ENCODE measurements at regions not wholly inside any gene's neighbourhood (a gene's known extent, or its start where the extent isn't known, plus 50 kb on each side); places are given as distances from the start of the nearest gene placed in this dataset.

DNA sequence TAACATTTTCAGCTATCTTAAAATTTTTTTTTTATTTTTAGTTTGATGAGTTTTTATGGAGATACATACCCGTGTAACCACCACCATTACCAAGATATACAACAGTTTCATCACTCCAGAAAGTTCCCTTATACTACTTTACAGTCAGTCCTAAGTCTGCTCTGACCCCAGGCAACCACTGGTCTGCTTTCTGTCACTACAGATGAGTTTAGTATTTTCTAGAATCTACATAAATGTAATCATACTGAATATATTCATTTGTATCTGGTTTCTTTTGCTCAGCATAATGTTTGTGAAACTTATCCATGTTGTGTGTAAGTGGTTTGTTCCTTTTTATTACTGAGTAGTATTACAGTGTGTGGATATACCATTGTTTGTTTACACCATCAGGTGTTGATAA is 127.8 kb downstream of the GAS1 start:
- no peak overlapping the region for H2AFZ ChIP-seq (ENCODE audit: low read length)
- H3K4me3 ChIP-seq (ENCODE audit: low read length, poor library complexity, severe bottlenecking), result no peak overlapping the region
- no peaks in the 10 kb centered on the region for H3K27me3 ChIP-seq (ENCODE audit: insufficient read depth, low read length, poor library complexity, severe bottlenecking)
- H4K20me1 ChIP-seq (ENCODE audit: insufficient read depth, low read length, poor library complexity, severe bottlenecking), result no peaks in the 10 kb centered on the region
- no peaks in the 10 kb centered on the region for H3K9me2 ChIP-seq (replicated peaks; ENCODE audit: low read depth, low read length)
- TF ChIP-seq, protein P1, sequence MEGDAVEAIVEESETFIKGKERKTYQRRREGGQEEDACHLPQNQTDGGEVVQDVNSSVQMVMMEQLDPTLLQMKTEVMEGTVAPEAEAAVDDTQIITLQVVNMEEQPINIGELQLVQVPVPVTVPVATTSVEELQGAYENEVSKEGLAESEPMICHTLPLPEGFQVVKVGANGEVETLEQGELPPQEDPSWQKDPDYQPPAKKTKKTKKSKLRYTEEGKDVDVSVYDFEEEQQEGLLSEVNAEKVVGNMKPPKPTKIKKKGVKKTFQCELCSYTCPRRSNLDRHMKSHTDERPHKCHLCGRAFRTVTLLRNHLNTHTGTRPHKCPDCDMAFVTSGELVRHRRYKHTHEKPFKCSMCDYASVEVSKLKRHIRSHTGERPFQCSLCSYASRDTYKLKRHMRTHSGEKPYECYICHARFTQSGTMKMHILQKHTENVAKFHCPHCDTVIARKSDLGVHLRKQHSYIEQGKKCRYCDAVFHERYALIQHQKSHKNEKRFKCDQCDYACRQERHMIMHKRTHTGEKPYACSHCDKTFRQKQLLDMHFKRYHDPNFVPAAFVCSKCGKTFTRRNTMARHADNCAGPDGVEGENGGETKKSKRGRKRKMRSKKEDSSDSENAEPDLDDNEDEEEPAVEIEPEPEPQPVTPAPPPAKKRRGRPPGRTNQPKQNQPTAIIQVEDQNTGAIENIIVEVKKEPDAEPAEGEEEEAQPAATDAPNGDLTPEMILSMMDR (conservative IDR thresholded peaks at IDR 0.05; ENCODE audit: low read length), result no peak
- no peak for TF ChIP-seq EZH2phosphoT487 (IDR thresholded peaks at IDR 0.05; ENCODE audit: borderline replicate concordance)
- H3K36me3 ChIP-seq (ENCODE audit: insufficient read depth, low read length), result no peaks in the 10 kb centered on the region
- peaks cover 13% of the 10 kb centered on the region; the same call in 1 of the 2 replicates for H3K9me3 ChIP-seq (ENCODE audit: insufficient read depth, low read depth, low read length)
- H3F3A ChIP-seq (ENCODE audit: low read depth), result no peaks in the 10 kb centered on the region
- H3K79me2 ChIP-seq (ENCODE audit: insufficient read depth, low read length), result no peaks in the 10 kb centered on the region
- H3K9ac ChIP-seq (ENCODE audit: low read depth, low read length, poor library complexity, severe bottlenecking), result no peak overlapping the region
- H3K4me1 ChIP-seq (ENCODE audit: insufficient read depth, low read length, poor library complexity, severe bottlenecking), result no peaks in the 10 kb centered on the region
- H3K4me2 ChIP-seq (ENCODE audit: low read depth, low read length, poor library complexity, severe bottlenecking), result no peak overlapping the region

DNA sequence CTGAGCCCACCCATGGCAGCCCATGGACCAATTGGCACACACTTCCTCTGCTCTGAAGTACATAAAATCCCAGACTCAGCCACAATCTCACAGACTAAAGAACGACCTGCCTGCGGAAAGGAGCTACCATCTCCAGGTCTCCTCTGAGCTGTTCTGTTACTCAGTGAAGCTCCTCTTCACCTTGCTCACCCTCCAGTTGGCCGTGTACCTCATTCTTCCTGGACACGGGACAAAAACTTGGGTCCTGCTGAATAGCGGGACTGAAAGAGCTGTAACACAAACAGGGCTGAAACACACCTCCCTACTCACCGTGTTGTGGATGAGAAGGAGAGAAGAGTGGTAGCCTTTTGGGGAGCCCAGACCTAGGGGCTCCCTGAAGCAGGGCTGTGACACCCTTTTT is 128.7 kb downstream of the GAS1 start:
- no peak overlapping the region for H3K4me3 ChIP-seq (ENCODE audit: low read length, poor library complexity, severe bottlenecking)
- no peak overlapping the region for H2AFZ ChIP-seq (ENCODE audit: low read length)
- H3K79me2 ChIP-seq (ENCODE audit: insufficient read depth, low read length), result no peaks in the 10 kb centered on the region
- H3K4me1 ChIP-seq (ENCODE audit: insufficient read depth, low read length, poor library complexity, severe bottlenecking), result no peaks in the 10 kb centered on the region
- no peaks in the 10 kb centered on the region for H3K27me3 ChIP-seq (ENCODE audit: insufficient read depth, low read length, poor library complexity, severe bottlenecking)
- H3K9me2 ChIP-seq (replicated peaks; ENCODE audit: low read depth, low read length), result no peaks in the 10 kb centered on the region
- no peak for TF ChIP-seq EZH2phosphoT487 (IDR thresholded peaks at IDR 0.05; ENCODE audit: borderline replicate concordance)
- TF ChIP-seq, protein P1 (conservative IDR thresholded peaks at IDR 0.05; ENCODE audit: low read length), result no peak
- no peaks in the 10 kb centered on the region for H4K20me1 ChIP-seq (ENCODE audit: insufficient read depth, low read length, poor library complexity, severe bottlenecking)
- no peaks in the 10 kb centered on the region for H3F3A ChIP-seq (ENCODE audit: low read depth)
- H3K9me3 ChIP-seq (ENCODE audit: insufficient read depth, low read depth, low read length), result peaks cover 13% of the 10 kb centered on the region; the same call in 1 of the 2 replicates
- H3K9ac ChIP-seq (ENCODE audit: low read depth, low read length, poor library complexity, severe bottlenecking), result no peak overlapping the region
- H3K36me3 ChIP-seq (ENCODE audit: insufficient read depth, low read length), result no peaks in the 10 kb centered on the region
- H3K4me2 ChIP-seq (ENCODE audit: low read depth, low read length, poor library complexity, severe bottlenecking), result no peak overlapping the region

GRCh38 chr9:86816868-86817267 is 130.4 kb downstream of the GAS1 start:
- H3K9me3 ChIP-seq (ENCODE audit: insufficient read depth, low read depth, low read length), result peaks cover 13% of the 10 kb centered on the region; the same call in 1 of the 2 replicates
- H3K79me2 ChIP-seq (ENCODE audit: insufficient read depth, low read length), result no peaks in the 10 kb centered on the region
- no peak for TF ChIP-seq EZH2phosphoT487 (IDR thresholded peaks at IDR 0.05; ENCODE audit: borderline replicate concordance)
- TF ChIP-seq, protein P1 (conservative IDR thresholded peaks at IDR 0.05; ENCODE audit: low read length), result no peak
- H3K27me3 ChIP-seq (ENCODE audit: insufficient read depth, low read length, poor library complexity, severe bottlenecking), result no peaks in the 10 kb centered on the region
- no peaks in the 10 kb centered on the region for H3K9me2 ChIP-seq (replicated peaks; ENCODE audit: low read depth, low read length)
- H4K20me1 ChIP-seq (ENCODE audit: insufficient read depth, low read length, poor library complexity, severe bottlenecking), result no peaks in the 10 kb centered on the region
- H3K9ac ChIP-seq (ENCODE audit: low read depth, low read length, poor library complexity, severe bottlenecking), result no peak overlapping the region
- H3K4me1 ChIP-seq (ENCODE audit: insufficient read depth, low read length, poor library complexity, severe bottlenecking), result no peaks in the 10 kb centered on the region
- H3K4me2 ChIP-seq (ENCODE audit: low read depth, low read length, poor library complexity, severe bottlenecking), result no peak overlapping the region
- no peak overlapping the region for H3K4me3 ChIP-seq (ENCODE audit: low read length, poor library complexity, severe bottlenecking)
- H3F3A ChIP-seq (ENCODE audit: low read depth), result no peaks in the 10 kb centered on the region
- H3K36me3 ChIP-seq (ENCODE audit: insufficient read depth, low read length), result no peaks in the 10 kb centered on the region
- no peak overlapping the region for H2AFZ ChIP-seq (ENCODE audit: low read length)

All from Loucy (cell line).